ENCODE measurements at regions not wholly inside any gene's neighbourhood (a gene's known extent, or its start where the extent isn't known, plus 50 kb on each side); places are given as distances from the start of the nearest gene placed in this dataset.
"Not testable (repeated sequence)": the region's sequence is repeated elsewhere in the genome, so short reads cannot be mapped to it uniquely, and the experiment has no call there.

GRCh38 chr5:143980506-143980905, 168.5 kb downstream of the HMHB1 start:
- Mint-ChIP-seq H3K27me3 (peaks cover 5% of the 10 kb centered on the region), H3K9me3 (no peaks in the 10 kb centered on the region), H3K4me1 (no peaks in the 10 kb centered on the region), H3K27ac (no peak overlapping the region), H3K4me3 (no peak overlapping the region), H3K36me3 (ENCODE audit: low read depth) (no peaks in the 10 kb centered on the region)
- TF ChIP-seq CTCF (IDR thresholded peaks at IDR 0.05) = no peak
- ATAC-seq (ENCODE audit: low read depth) (no peak), DNase-seq (no peak)
- intact Hi-C loops (cut with micrococcal nuclease) = no loop called here
- ChIA-PET POLR2A (no interaction called here), CTCF (no interaction called here)

GRCh38 chr5:143982957-143983356, 171.0 kb downstream of the HMHB1 start:
- H3K27ac Mint-ChIP-seq; H3K4me3 Mint-ChIP-seq; DNase-seq; H3K36me3 Mint-ChIP-seq (ENCODE audit: low read depth); ATAC-seq (ENCODE audit: low read depth); intact Hi-C loops (cut with micrococcal nuclease); H3K27me3 Mint-ChIP-seq; H3K4me1 Mint-ChIP-seq; CTCF ChIA-PET; POLR2A ChIA-PET; H3K9me3 Mint-ChIP-seq: not testable (repeated sequence)

- no peak for TF ChIP-seq CTCF (IDR thresholded peaks at IDR 0.05)
- Mint-ChIP-seq H3K4me3 (no peak overlapping the region), H3K4me1 (no peaks in the 10 kb centered on the region), H3K9me3 (no peaks in the 10 kb centered on the region), H3K27me3 (peaks cover 5% of the 10 kb centered on the region), H3K27ac (no peak overlapping the region), H3K36me3 (ENCODE audit: low read depth) (no peaks in the 10 kb centered on the region)
- ATAC-seq (ENCODE audit: low read depth) (no peak), DNase-seq (no peak)
- ChIA-PET CTCF (no interaction called here), POLR2A (no interaction called here)
- intact Hi-C loops (cut with micrococcal nuclease) = no loop called here
These were observed 174.0 kb downstream of the HMHB1 start for GRCh38 chr5:143985832-143986515.

GRCh38 chr5:143986516-143987212, 174.7 kb downstream of the HMHB1 start:
- H3K27ac Mint-ChIP-seq = no peak overlapping the region
- DNase-seq = no peak
- no peak for TF ChIP-seq CTCF (IDR thresholded peaks at IDR 0.05)
- intact Hi-C loops (cut with micrococcal nuclease) = no loop called here
- ChIA-PET POLR2A (no interaction called here), CTCF (no interaction called here)
- H3K4me1 Mint-ChIP-seq = no peaks in the 10 kb centered on the region
- no peaks in the 10 kb centered on the region for H3K9me3 Mint-ChIP-seq
- no peaks in the 10 kb centered on the region for H3K36me3 Mint-ChIP-seq (ENCODE audit: low read depth)
- no peak overlapping the region for H3K4me3 Mint-ChIP-seq
- ATAC-seq (ENCODE audit: low read depth) = no peak
- H3K27me3 Mint-ChIP-seq = peaks cover 5% of the 10 kb centered on the region

GRCh38 chr5:143987264-143987663, 175.3 kb downstream of the HMHB1 start:
- no peak overlapping the region for H3K27ac Mint-ChIP-seq
- intact Hi-C loops (cut with micrococcal nuclease) = no loop called here
- H3K9me3 Mint-ChIP-seq = no peaks in the 10 kb centered on the region
- no peak for TF ChIP-seq CTCF (IDR thresholded peaks at IDR 0.05)
- H3K27me3 Mint-ChIP-seq = peaks cover 5% of the 10 kb centered on the region
- CTCF ChIA-PET = no interaction called here
- ATAC-seq (ENCODE audit: low read depth) (no peak), DNase-seq (no peak)
- no peaks in the 10 kb centered on the region for H3K36me3 Mint-ChIP-seq (ENCODE audit: low read depth)
- POLR2A ChIA-PET = no interaction called here
- H3K4me1 Mint-ChIP-seq = no peaks in the 10 kb centered on the region
- H3K4me3 Mint-ChIP-seq = no peak overlapping the region
